GM23338 (cell line): ENCODE measurements at regions not wholly inside any gene's neighbourhood (a gene's known extent, or its start where the extent isn't known, plus 50 kb on each side); places are given as distances from the start of the nearest gene placed in this dataset.

ENCODE experiments used
- ATAC-seq: fragments of 200-7000 bp; cut with Tn5 transposase; 3 replicates; pipeline ENCODE4 v1.9.1; 2020
- DNase-seq: peaks from one replicate; pipeline ENCODE4 v3.0.0-alpha.2; 2015; ENCODE audit warnings: low spot score
- H2AFZ ChIP-seq: fragments of 200-600 bp; sonication (generic); 2 replicates; pipeline ENCODE4 v1.8.0; 2016; ENCODE audit warnings: antibody characterized with exemption, mild to moderate bottlenecking, moderate library complexity
- H3F3A ChIP-seq: fragments of 200-600 bp; sonication (generic); replicated peaks from 2 replicates; pipeline ENCODE4 v1.8.0; 2017; ENCODE audit warnings: antibody characterized with exemption, mixed run types, low read depth
- H3K27ac ChIP-seq: fragments of 200-600 bp; sonication (generic); 2 replicates; pipeline ENCODE4 v1.6.1; 2016; ENCODE audit warnings: low read depth
- H3K27me3 ChIP-seq: fragments of 200-600 bp; sonication (generic); 2 replicates; pipeline ENCODE4 v1.8.0; 2016; ENCODE audit warnings: mild to moderate bottlenecking, mixed run types, moderate library complexity; ENCODE audit not compliant: insufficient read depth
- H3K36me3 ChIP-seq: fragments of 200-600 bp; sonication (generic); 2 replicates; pipeline ENCODE4 v1.8.0; 2016; ENCODE audit warnings: mild to moderate bottlenecking; ENCODE audit not compliant: insufficient read depth
- H3K4me1 ChIP-seq: fragments of 200-600 bp; sonication (generic); 2 replicates; pipeline ENCODE4 v1.8.0; 2016; ENCODE audit warnings: mild to moderate bottlenecking, moderate library complexity; ENCODE audit not compliant: insufficient read depth
- H3K4me2 ChIP-seq: fragments of 200-600 bp; sonication (generic); 2 replicates; pipeline ENCODE4 v1.7.1; 2017; ENCODE audit warnings: mixed run types
- H3K4me3 ChIP-seq: fragments of 200-600 bp; sonication (generic); 2 replicates; pipeline ENCODE4 v1.6.1; 2016; ENCODE audit warnings: mixed run types
- H3K79me2 ChIP-seq: fragments of 200-600 bp; sonication (generic); replicated peaks from 2 replicates; pipeline ENCODE4 v1.8.0; 2017; ENCODE audit warnings: mild to moderate bottlenecking; ENCODE audit not compliant: insufficient read depth
- H3K9me2 ChIP-seq: fragments of 200-600 bp; sonication (generic); 2 replicates; pipeline ENCODE4 v1.8.0; 2017; ENCODE audit not compliant: insufficient read depth
- H4K20me1 ChIP-seq: fragments of 200-600 bp; sonication (generic); replicated peaks from 2 replicates; pipeline ENCODE4 v1.8.0; 2017; ENCODE audit warnings: mild to moderate bottlenecking; ENCODE audit not compliant: insufficient read depth
- H3K27ac Mint-ChIP-seq: 2 replicates; pipeline ENCODE4 v1.8.0; 2020; ENCODE audit warnings: inconsistent platforms, mild to moderate bottlenecking, moderate library complexity, mixed read lengths
- H3K27me3 Mint-ChIP-seq: 3 replicates; pipeline ENCODE4 v1.8.0; 2022; ENCODE audit warnings: low read depth, mild to moderate bottlenecking, moderate library complexity, mixed read lengths, inconsistent platforms; ENCODE audit not compliant: insufficient read depth, poor library complexity
- H3K36me3 Mint-ChIP-seq: 3 replicates; pipeline ENCODE4 v1.8.0; 2021; ENCODE audit warnings: low read depth, mild to moderate bottlenecking, inconsistent platforms, moderate library complexity, mixed read lengths
- H3K4me1 Mint-ChIP-seq: 3 replicates; pipeline ENCODE4 v1.8.0; 2020; ENCODE audit warnings: mild to moderate bottlenecking, inconsistent platforms, mixed read lengths
- H3K4me3 Mint-ChIP-seq: 3 replicates; pipeline ENCODE4 v1.8.0; 2021; ENCODE audit warnings: moderate library complexity, mild to moderate bottlenecking, inconsistent platforms, mixed read lengths
- H3K9me3 Mint-ChIP-seq: 3 replicates; pipeline ENCODE4 v1.8.0; 2020; ENCODE audit warnings: moderate library complexity, mild to moderate bottlenecking, inconsistent platforms, mixed read lengths
- CREB1 ChIP-seq: fragments of 250-450 bp; sonication (Bioruptor Pico); IDR thresholded peaks from 2 replicates; pipeline ENCODE4 v1.5.0; 2020; ENCODE audit warnings: low read depth, mild to moderate bottlenecking, moderate library complexity
- CTCF ChIP-seq, 2 experiments: fragments of 200-600 bp in 1 of 2; sonication (generic) in 1 of 2; conservative IDR thresholded peaks; 2 replicates each; pipeline versions ENCODE4 v1.5.1 to v1.6.1; 2016 to 2017; ENCODE audit warnings: antibody characterized with exemption in 2 of 2, low read depth in 2 of 2, mild to moderate bottlenecking in 2 of 2, moderate library complexity in 1 of 2
- EZH2 ChIP-seq: fragments of 200-600 bp; sonication (generic); IDR thresholded peaks from one replicate; pipeline ENCODE4 v1.8.0; 2017; ENCODE audit warnings: antibody characterized with exemption, mild to moderate bottlenecking, low read depth; ENCODE audit not compliant: unreplicated experiment
- EZH2phosphoT487 ChIP-seq: fragments of 200-600 bp; sonication (generic); IDR thresholded peaks from one replicate; pipeline ENCODE4 v1.8.1; 2018; ENCODE audit warnings: antibody characterized with exemption; ENCODE audit not compliant: unreplicated experiment
- JUNB ChIP-seq: IDR thresholded peaks from one replicate; pipeline ENCODE4 v1.6.1; 2016; ENCODE audit warnings: antibody characterized with exemption; ENCODE audit not compliant: unreplicated experiment
- NANOG ChIP-seq: IDR thresholded peaks from 2 replicates; pipeline ENCODE4 v1.6.1; 2016; ENCODE audit warnings: antibody characterized with exemption, borderline replicate concordance
- POLR2AphosphoS5 ChIP-seq: IDR thresholded peaks from 2 replicates; pipeline ENCODE4 v1.6.1; 2016; ENCODE audit warnings: antibody characterized with exemption, low read depth
- REST ChIP-seq: IDR thresholded peaks from one replicate; pipeline ENCODE4 v1.6.1; 2018; ENCODE audit warnings: antibody characterized with exemption; ENCODE audit not compliant: unreplicated experiment
- STAT1 ChIP-seq: IDR thresholded peaks from one replicate; pipeline ENCODE4 v1.6.1; 2016; ENCODE audit warnings: antibody characterized with exemption; ENCODE audit not compliant: unreplicated experiment
- ZNF114 ChIP-seq: fragments of 250-450 bp; sonication (Bioruptor Pico); IDR thresholded peaks from 2 replicates; pipeline ENCODE4 v1.5.0; 2020; ENCODE audit warnings: mild to moderate bottlenecking, moderate library complexity
- ZNF331 ChIP-seq: fragments of 250-450 bp; sonication (Bioruptor Pico); IDR thresholded peaks from 2 replicates; pipeline ENCODE4 v1.5.0; 2020; ENCODE audit warnings: low read depth, mild to moderate bottlenecking, moderate library complexity
- ZNF462 ChIP-seq: fragments of 250-450 bp; sonication (Bioruptor Pico); IDR thresholded peaks from 2 replicates; pipeline ENCODE4 v1.5.0; 2020; ENCODE audit warnings: mild to moderate bottlenecking, moderate library complexity
- TF ChIP-seq, protein P1 (sequence below): IDR thresholded peaks from 2 replicates; pipeline ENCODE4 v1.6.1; 2016; ENCODE audit warnings: antibody characterized with exemption

DNA sequence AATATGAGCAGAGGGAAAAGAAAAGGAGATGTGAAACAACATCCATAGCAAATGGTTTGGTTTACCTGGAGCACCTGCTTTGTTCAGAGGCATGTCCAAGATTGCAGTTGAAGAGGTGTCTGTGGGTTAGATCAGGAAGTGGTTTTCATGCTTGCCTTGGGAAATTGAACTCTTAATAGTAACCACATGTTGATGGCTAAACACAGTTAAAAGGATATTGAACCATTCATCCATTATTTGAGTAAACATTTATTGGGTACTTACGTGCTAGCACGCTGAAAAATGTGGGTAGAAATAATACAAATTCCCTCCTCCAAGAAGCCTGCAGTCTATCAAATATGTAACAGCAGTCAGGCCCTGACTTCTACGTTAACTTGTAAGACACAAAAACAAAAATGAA lies 235.7 kb upstream of the TNC start:
- Histone ChIP-seq H3K36me3 (no peaks in the 10 kb centered on the region), H3K79me2 (no peaks in the 10 kb centered on the region), H3K27me3 (no peaks in the 10 kb centered on the region), H2AFZ (no peak overlapping the region), H4K20me1 (no peaks in the 10 kb centered on the region), H3K4me3 (no peak overlapping the region), H3K9me2 (0 out of 2 replicates have a peak, but pooled peaks cover 3% of the 10 kb centered on the region), H3F3A (no peaks in the 10 kb centered on the region), H3K27ac (no peak overlapping the region), H3K4me2 (no peak overlapping the region), H3K4me1 (no peaks in the 10 kb centered on the region)
- no peak for DNase-seq
- ATAC-seq: no peak
- no peak overlapping the region for H3K4me3 Mint-ChIP-seq
- TF ChIP-seq POLR2AphosphoS5 (no peak), JUNB (no peak), REST (no peak), CREB1 (CRISPR knock-in tag) (no peak), ZNF462 (CRISPR knock-in tag) (no peak), NANOG (no peak), ZNF331 (CRISPR knock-in tag) (no peak), EZH2phosphoT487 (no peak), EZH2 (no peak), CTCF (conservative IDR thresholded peaks at IDR 0.05; ENCODE audit: low read depth in 2 of 2) (no peak), ZNF114 (no peak), STAT1 (no peak)
- TF ChIP-seq, protein P1, sequence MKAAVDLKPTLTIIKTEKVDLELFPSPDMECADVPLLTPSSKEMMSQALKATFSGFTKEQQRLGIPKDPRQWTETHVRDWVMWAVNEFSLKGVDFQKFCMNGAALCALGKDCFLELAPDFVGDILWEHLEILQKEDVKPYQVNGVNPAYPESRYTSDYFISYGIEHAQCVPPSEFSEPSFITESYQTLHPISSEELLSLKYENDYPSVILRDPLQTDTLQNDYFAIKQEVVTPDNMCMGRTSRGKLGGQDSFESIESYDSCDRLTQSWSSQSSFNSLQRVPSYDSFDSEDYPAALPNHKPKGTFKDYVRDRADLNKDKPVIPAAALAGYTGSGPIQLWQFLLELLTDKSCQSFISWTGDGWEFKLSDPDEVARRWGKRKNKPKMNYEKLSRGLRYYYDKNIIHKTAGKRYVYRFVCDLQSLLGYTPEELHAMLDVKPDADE: no peak
- H3K27me3 Mint-ChIP-seq: no peaks in the 10 kb centered on the region
- H3K4me1 Mint-ChIP-seq: peaks cover 2% of the 10 kb centered on the region; the same call in 2 of the 3 replicates
- peaks cover 4% of the 10 kb centered on the region for H3K9me3 Mint-ChIP-seq
- 0 out of 3 replicates have a peak, but pooled peaks cover 4% of the 10 kb centered on the region for H3K36me3 Mint-ChIP-seq
- H3K27ac Mint-ChIP-seq: no peak overlapping the region; the same call in 1 of the 2 replicates
